ENCODE measurements at regions not wholly inside any gene's neighbourhood (a gene's known extent, or its start where the extent isn't known, plus 50 kb on each side); places are given as distances from the start of the nearest gene placed in this dataset.
"Not testable (repeated sequence)": the region's sequence is repeated elsewhere in the genome, so short reads cannot be mapped to it uniquely, and the experiment has no call there.

GRCh38 chr15:62515696-62516395 lies 350.8 kb upstream of the C2CD4B start:
- no peak for DNase-seq

- no peak for DNase-seq
Measured at GRCh38 chr15:62517541-62517940, 352.5 kb upstream of the C2CD4B start.

GRCh38 chr15:62518666-62519065 lies 353.6 kb upstream of the C2CD4B start:
- DNase-seq: not testable (repeated sequence)

GRCh38 chr15:62519900-62520299 lies 354.8 kb upstream of the C2CD4B start:
- DNase-seq: no peak

- no peak for DNase-seq
Measured at GRCh38 chr15:62520887-62521286, 355.8 kb upstream of the C2CD4B start.

GRCh38 chr15:62521396-62521795 lies 356.3 kb upstream of the C2CD4B start:
- peak; percentile 8 for DNase-seq

- DNase-seq: no peak
Measured at GRCh38 chr15:62524848-62525247, 359.8 kb upstream of the C2CD4B start.

- no peak for DNase-seq
Measured at GRCh38 chr15:62527387-62527786, 362.3 kb upstream of the C2CD4B start.

- DNase-seq: no peak
Measured at GRCh38 chr15:62528505-62528904, 363.4 kb upstream of the C2CD4B start.

GRCh38 chr15:62532367-62532766 lies 367.3 kb upstream of the C2CD4B start:
- no peak for DNase-seq

GRCh38 chr15:62533687-62534086 lies 368.6 kb upstream of the C2CD4B start:
- no peak for DNase-seq

- DNase-seq: no peak
Measured at GRCh38 chr15:62534996-62535395, 369.9 kb upstream of the C2CD4B start.

GRCh38 chr15:62539236-62539635 lies 374.2 kb upstream of the C2CD4B start:
- no peak for DNase-seq

- DNase-seq: no peak
Measured at GRCh38 chr15:62541250-62541649, 376.2 kb upstream of the C2CD4B start.

- DNase-seq: no peak
Measured at GRCh38 chr15:62541846-62542245, 376.8 kb upstream of the C2CD4B start.

- no peak for DNase-seq
Measured at GRCh38 chr15:62544446-62544845, 379.4 kb upstream of the C2CD4B start.

GRCh38 chr15:62545467-62546227 lies 380.6 kb upstream of the C2CD4B start:
- DNase-seq: peak; percentile 79

GRCh38 chr15:62546628-62547027 lies 381.5 kb upstream of the C2CD4B start:
- no peak for DNase-seq

GRCh38 chr15:62547584-62547983 lies 382.5 kb upstream of the C2CD4B start:
- DNase-seq: no peak

GRCh38 chr15:62549345-62549970 lies 384.4 kb upstream of the C2CD4B start:
- no peak for DNase-seq

- DNase-seq: no peak
Measured at GRCh38 chr15:62550106-62550505, 385.0 kb upstream of the C2CD4B start.

- DNase-seq: no peak
Measured at GRCh38 chr15:62552444-62552843, 387.4 kb upstream of the C2CD4B start.

GRCh38 chr15:62553911-62554563 lies 389.0 kb upstream of the C2CD4B start:
- DNase-seq: no peak

All from NCI-H526 treated with DMSO at 0.1 percent for 48 hours (cell line).